ENCODE measurements at regions not wholly inside any gene's neighbourhood (a gene's known extent, or its start where the extent isn't known, plus 50 kb on each side); places are given as distances from the start of the nearest gene placed in this dataset.
"Not testable (repeated sequence)": the region's sequence is repeated elsewhere in the genome, so short reads cannot be mapped to it uniquely, and the experiment has no call there.

GRCh38 chr5:101306391-101307137, 403.5 kb upstream of the ST8SIA4 start:
- no peak overlapping the region for H3K4me3 ChIP-seq (ENCODE audit: low read depth, low read length)
- no peak overlapping the region for H3K27ac ChIP-seq (ENCODE audit: low read depth, low read length)
- WGBS (ENCODE audit: insufficient coverage): no CpG with 5 or more reads among the region's 5 CpGs
- no peaks in the 10 kb centered on the region for H3K9me3 ChIP-seq (ENCODE audit: control insufficient read depth, insufficient read depth, low read length)
- no peaks in the 10 kb centered on the region for H3K36me3 ChIP-seq (ENCODE audit: control insufficient read depth, insufficient read depth, low read length)
- no peaks in the 10 kb centered on the region for H3K27me3 ChIP-seq (ENCODE audit: control insufficient read depth, insufficient read depth, low read length)
- H3K4me1 ChIP-seq (ENCODE audit: control insufficient read depth, insufficient read depth, low read length): no peaks in the 10 kb centered on the region
- DNase-seq (ENCODE audit: low read depth in 4 of 6, low spot score in 6 of 6): no peak

- no peak for DNase-seq (ENCODE audit: low read depth in 4 of 6, low spot score in 6 of 6)
- Histone ChIP-seq H3K27ac (ENCODE audit: low read depth, low read length) (no peak overlapping the region), H3K4me1 (ENCODE audit: control insufficient read depth, insufficient read depth, low read length) (no peaks in the 10 kb centered on the region), H3K9me3 (ENCODE audit: control insufficient read depth, insufficient read depth, low read length) (no peaks in the 10 kb centered on the region), H3K27me3 (ENCODE audit: control insufficient read depth, insufficient read depth, low read length) (no peaks in the 10 kb centered on the region), H3K4me3 (ENCODE audit: low read depth, low read length) (no peak overlapping the region), H3K36me3 (ENCODE audit: control insufficient read depth, insufficient read depth, low read length) (no peaks in the 10 kb centered on the region)
These were observed 393.4 kb upstream of the ST8SIA4 start for GRCh38 chr5:101296477-101296876.

GRCh38 chr5:101292199-101292598, 389.1 kb upstream of the ST8SIA4 start:
- Histone ChIP-seq H3K27me3 (ENCODE audit: control insufficient read depth, insufficient read depth, low read length) (no peaks in the 10 kb centered on the region), H3K36me3 (ENCODE audit: control insufficient read depth, insufficient read depth, low read length) (no peaks in the 10 kb centered on the region), H3K4me1 (ENCODE audit: control insufficient read depth, insufficient read depth, low read length) (no peaks in the 10 kb centered on the region), H3K4me3 (ENCODE audit: low read depth, low read length) (no peak overlapping the region), H3K27ac (ENCODE audit: low read depth, low read length) (no peak overlapping the region), H3K9me3 (ENCODE audit: control insufficient read depth, insufficient read depth, low read length) (no peaks in the 10 kb centered on the region)
- no CpG with 5 or more reads among the region's 2 CpGs for WGBS (ENCODE audit: insufficient coverage)
- no peak for DNase-seq (ENCODE audit: low read depth in 4 of 6, low spot score in 6 of 6)

- not testable (repeated sequence) for H3K4me1 ChIP-seq (ENCODE audit: control insufficient read depth, insufficient read depth, low read length); DNase-seq (ENCODE audit: low read depth in 4 of 6, low spot score in 6 of 6); H3K4me3 ChIP-seq (ENCODE audit: low read depth, low read length); H3K27me3 ChIP-seq (ENCODE audit: control insufficient read depth, insufficient read depth, low read length); H3K27ac ChIP-seq (ENCODE audit: low read depth, low read length); H3K9me3 ChIP-seq (ENCODE audit: control insufficient read depth, insufficient read depth, low read length); H3K36me3 ChIP-seq (ENCODE audit: control insufficient read depth, insufficient read depth, low read length)
- 100% methylated on average over 1 of the region's 1 CpG for WGBS (ENCODE audit: insufficient coverage)
These were observed 387.7 kb upstream of the ST8SIA4 start for GRCh38 chr5:101290761-101291160.

GRCh38 chr5:101288633-101289032, 385.6 kb upstream of the ST8SIA4 start:
- Histone ChIP-seq H3K9me3 (ENCODE audit: control insufficient read depth, insufficient read depth, low read length) (no peaks in the 10 kb centered on the region), H3K27ac (ENCODE audit: low read depth, low read length) (no peak overlapping the region), H3K27me3 (ENCODE audit: control insufficient read depth, insufficient read depth, low read length) (no peaks in the 10 kb centered on the region), H3K4me3 (ENCODE audit: low read depth, low read length) (no peak overlapping the region), H3K36me3 (ENCODE audit: control insufficient read depth, insufficient read depth, low read length) (no peaks in the 10 kb centered on the region), H3K4me1 (ENCODE audit: control insufficient read depth, insufficient read depth, low read length) (no peaks in the 10 kb centered on the region)
- no peak for DNase-seq (ENCODE audit: low read depth in 4 of 6, low spot score in 6 of 6)
- no CpG with 5 or more reads among the region's 7 CpGs for WGBS (ENCODE audit: insufficient coverage)

- Histone ChIP-seq H3K9me3 (ENCODE audit: control insufficient read depth, insufficient read depth, low read length) (no peaks in the 10 kb centered on the region), H3K4me1 (ENCODE audit: control insufficient read depth, insufficient read depth, low read length) (no peaks in the 10 kb centered on the region), H3K27ac (ENCODE audit: low read depth, low read length) (no peak overlapping the region), H3K36me3 (ENCODE audit: control insufficient read depth, insufficient read depth, low read length) (no peaks in the 10 kb centered on the region), H3K4me3 (ENCODE audit: low read depth, low read length) (no peak overlapping the region), H3K27me3 (ENCODE audit: control insufficient read depth, insufficient read depth, low read length) (no peaks in the 10 kb centered on the region)
- peak in 1 of 6 donors; percentile 9 for DNase-seq (ENCODE audit: low read depth in 4 of 6, low spot score in 6 of 6)
- no CpG with 5 or more reads among the region's 1 CpG for WGBS (ENCODE audit: insufficient coverage)
These were observed 381.8 kb upstream of the ST8SIA4 start for GRCh38 chr5:101284736-101285375.

- WGBS (ENCODE audit: insufficient coverage): 100% methylated on average over 1 of the region's 3 CpGs
- not testable (repeated sequence) for H3K36me3 ChIP-seq (ENCODE audit: control insufficient read depth, insufficient read depth, low read length); H3K4me1 ChIP-seq (ENCODE audit: control insufficient read depth, insufficient read depth, low read length); H3K9me3 ChIP-seq (ENCODE audit: control insufficient read depth, insufficient read depth, low read length); H3K27me3 ChIP-seq (ENCODE audit: control insufficient read depth, insufficient read depth, low read length); H3K27ac ChIP-seq (ENCODE audit: low read depth, low read length); DNase-seq (ENCODE audit: low read depth in 4 of 6, low spot score in 6 of 6); H3K4me3 ChIP-seq (ENCODE audit: low read depth, low read length)
These were observed 380.9 kb upstream of the ST8SIA4 start for GRCh38 chr5:101283938-101284337.

- WGBS (ENCODE audit: insufficient coverage): no CpG with 5 or more reads among the region's 2 CpGs
- Histone ChIP-seq H3K27ac (ENCODE audit: low read depth, low read length) (no peak overlapping the region), H3K27me3 (ENCODE audit: control insufficient read depth, insufficient read depth, low read length) (no peaks in the 10 kb centered on the region), H3K9me3 (ENCODE audit: control insufficient read depth, insufficient read depth, low read length) (no peaks in the 10 kb centered on the region), H3K36me3 (ENCODE audit: control insufficient read depth, insufficient read depth, low read length) (no peaks in the 10 kb centered on the region), H3K4me3 (ENCODE audit: low read depth, low read length) (no peak overlapping the region), H3K4me1 (ENCODE audit: control insufficient read depth, insufficient read depth, low read length) (no peaks in the 10 kb centered on the region)
- DNase-seq (ENCODE audit: low read depth in 4 of 6, low spot score in 6 of 6): no peak
These were observed 375.8 kb upstream of the ST8SIA4 start for GRCh38 chr5:101278917-101279316.

- H3K4me1 ChIP-seq (ENCODE audit: control insufficient read depth, insufficient read depth, low read length): no peaks in the 10 kb centered on the region
- H3K27ac ChIP-seq (ENCODE audit: low read depth, low read length): no peak overlapping the region
- DNase-seq (ENCODE audit: low read depth in 4 of 6, low spot score in 6 of 6): no peak
- WGBS (ENCODE audit: insufficient coverage): 100% methylated on average over 2 of the region's 5 CpGs
- H3K36me3 ChIP-seq (ENCODE audit: control insufficient read depth, insufficient read depth, low read length): no peaks in the 10 kb centered on the region
- no peaks in the 10 kb centered on the region for H3K27me3 ChIP-seq (ENCODE audit: control insufficient read depth, insufficient read depth, low read length)
- no peaks in the 10 kb centered on the region for H3K9me3 ChIP-seq (ENCODE audit: control insufficient read depth, insufficient read depth, low read length)
- no peak overlapping the region for H3K4me3 ChIP-seq (ENCODE audit: low read depth, low read length)
These were observed 375.1 kb upstream of the ST8SIA4 start for GRCh38 chr5:101278011-101278687.

GRCh38 chr5:101271945-101272344, 368.9 kb upstream of the ST8SIA4 start:
- no peak for DNase-seq (ENCODE audit: low read depth in 4 of 6, low spot score in 6 of 6)
- no CpG with 5 or more reads among the region's 2 CpGs for WGBS (ENCODE audit: insufficient coverage)
- H3K27ac ChIP-seq (ENCODE audit: low read depth, low read length): no peak overlapping the region
- H3K4me3 ChIP-seq (ENCODE audit: low read depth, low read length): no peak overlapping the region
- H3K9me3 ChIP-seq (ENCODE audit: control insufficient read depth, insufficient read depth, low read length): no peaks in the 10 kb centered on the region
- no peaks in the 10 kb centered on the region for H3K4me1 ChIP-seq (ENCODE audit: control insufficient read depth, insufficient read depth, low read length)
- no peaks in the 10 kb centered on the region for H3K36me3 ChIP-seq (ENCODE audit: control insufficient read depth, insufficient read depth, low read length)
- H3K27me3 ChIP-seq (ENCODE audit: control insufficient read depth, insufficient read depth, low read length): no peaks in the 10 kb centered on the region
